Aorta (tissue), 5 donors: ENCODE measurements at regions not wholly inside any gene's neighbourhood (a gene's known extent, or its start where the extent isn't known, plus 50 kb on each side); places are given as distances from the start of the nearest gene placed in this dataset.

Experiments used
- ATAC-seq: fragments of 200-7000 bp; cut with Tn5 transposase; one replicate; pipeline ENCODE4 v1.9.1; 2022; ENCODE audit warnings: moderate library complexity; ENCODE audit not compliant: low FRiP score
- DNase-seq, 2 donors: peaks; one replicate each; pipeline ENCODE4 v3.0.0-alpha.2; 2020
- H3K27ac ChIP-seq, 2 donors: one replicate each; pipeline ENCODE4 v1.5.1; 2013; ENCODE audit warnings: low read length in 2 of 2, mild to moderate bottlenecking in 2 of 2, moderate library complexity in 2 of 2, control low read depth in 1 of 2, inconsistent platforms in 1 of 2, low read depth in 1 of 2
- H3K27me3 ChIP-seq, 2 donors: one replicate each; pipeline ENCODE4 v1.6.1; 2013; ENCODE audit warnings: control low read depth in 1 of 2, low read length in 1 of 2, mild to moderate bottlenecking in 1 of 2, moderate library complexity in 1 of 2; ENCODE audit not compliant: insufficient read depth in 2 of 2, control insufficient read depth in 1 of 2
- H3K36me3 ChIP-seq, 2 donors: one replicate each; pipeline ENCODE4 v1.6.1; 2013; ENCODE audit warnings: control low read depth in 1 of 2, low read length in 1 of 2, mild to moderate bottlenecking in 1 of 2; ENCODE audit not compliant: insufficient read depth in 2 of 2, control insufficient read depth in 1 of 2
- H3K4me1 ChIP-seq, 2 donors: one replicate each; pipeline ENCODE4 v1.6.1; 2013; ENCODE audit warnings: low read length in 2 of 2, control low read depth in 1 of 2, mild to moderate bottlenecking in 1 of 2, moderate library complexity in 1 of 2; ENCODE audit not compliant: insufficient read depth in 2 of 2, control insufficient read depth in 1 of 2
- H3K4me3 ChIP-seq, 2 donors: one replicate each; pipeline ENCODE4 v1.5.1; 2013; ENCODE audit warnings: low read length in 2 of 2, control low read depth in 1 of 2, mild to moderate bottlenecking in 1 of 2
- H3K9me3 ChIP-seq: one replicate; pipeline ENCODE4 v1.6.1; 2013; ENCODE audit warnings: mild to moderate bottlenecking, low read length; ENCODE audit not compliant: control insufficient read depth
- WGBS, 2 donors: extraction: QIAGEN DNeasy Blood & Tissue Kit; methylation state at CpG; one replicate each; pipeline ENCODE4 v1.1.7; 2013; 5-methylcytosine and 5-hydroxymethylcytosine counted together
- intact Hi-C, 2 donors: fragments of 100-400 bp; cut with DNase I; formaldehyde crosslinking; loops; one replicate each; pipeline versions ENCODE4 v1.14.2 to v1.15.0; 2022
- donor health status: healthy with polysubstance abuse.
- donor health status: Bipolar disorder and iron deficiency.
- donor health status: DM: no; HTN: no; CAD: no.
- donor health status: DM: no; HTN: no; CAD: no.
- donor health status: DM: yes; HTN: yes; CAD: no.

- ATAC-seq (no peak), DNase-seq (no peak)
- H3K9me3 ChIP-seq = no peaks in the 10 kb centered on the region
- no peaks in the 10 kb centered on the region for H3K4me1 ChIP-seq
- no peak overlapping the region for H3K27ac ChIP-seq
- no peaks in the 10 kb centered on the region for H3K36me3 ChIP-seq
- intact Hi-C loops = no loop called here
- 86 to 94% methylated on average over 4 of the region's 4 CpGs for whole genome bisulfite sequencing, 2 donors
- no peaks in the 10 kb centered on the region for H3K27me3 ChIP-seq
- no peak overlapping the region for H3K4me3 ChIP-seq
These were observed 116.2 kb downstream of the LCA5 start for GRCh38 chr6:79421001-79421411.

- H3K9me3 ChIP-seq = no peaks in the 10 kb centered on the region
- H3K27me3 ChIP-seq = no peaks in the 10 kb centered on the region
- no peaks in the 10 kb centered on the region for H3K4me1 ChIP-seq
- H3K36me3 ChIP-seq = no peaks in the 10 kb centered on the region
- ATAC-seq (no peak), DNase-seq (no peak)
- intact Hi-C loops = no loop called here
- H3K4me3 ChIP-seq = no peak overlapping the region
- H3K27ac ChIP-seq = no peak overlapping the region
- WGBS, 2 donors = 9 to 39% methylated on average over 1 of the region's 1 CpG
These were observed 117.2 kb downstream of the LCA5 start for GRCh38 chr6:79420054-79420453.

- no peak for ATAC-seq
- WGBS, 2 donors = 23 to 32% methylated on average over 2 of the region's 2 CpGs
- intact Hi-C loops = no loop called here
These were observed 120.3 kb downstream of the LCA5 start for GRCh38 chr6:79416931-79417330.

GRCh38 chr6:79413562-79414002 is 123.6 kb downstream of the LCA5 start:
- no peak for ATAC-seq
- Histone ChIP-seq H3K4me3 (no peak overlapping the region), H3K27me3 (no peaks in the 10 kb centered on the region), H3K36me3 (no peaks in the 10 kb centered on the region), H3K4me1 (no peaks in the 10 kb centered on the region), H3K9me3 (no peaks in the 10 kb centered on the region), H3K27ac (no peak overlapping the region)
- WGBS, 2 donors = 10 to 15% methylated on average over 2 of the region's 2 CpGs
- intact Hi-C loops = no loop called here
- DNase-seq = no peak

More at GRCh38 chr6:79416931-79417330, 120.3 kb downstream of the LCA5 start:
- no peaks in the 10 kb centered on the region for H3K36me3 ChIP-seq
- H3K27me3 ChIP-seq = no peaks in the 10 kb centered on the region
- H3K4me3 ChIP-seq = no peak overlapping the region
- DNase-seq = no peak
- H3K4me1 ChIP-seq = no peaks in the 10 kb centered on the region
- H3K9me3 ChIP-seq = no peaks in the 10 kb centered on the region
- no peak overlapping the region for H3K27ac ChIP-seq

GRCh38 chr6:79410806-79411205 is 126.4 kb downstream of the LCA5 start:
- 71 to 74% methylated on average over 2 of the region's 2 CpGs for WGBS, 2 donors

GRCh38 chr6:79408256-79408974 is 128.8 kb downstream of the LCA5 start:
- Histone ChIP-seq H3K9me3 (peaks cover 2% of the 10 kb centered on the region), H3K4me3 (no peak overlapping the region), H3K27me3 (no peaks in the 10 kb centered on the region), H3K4me1 (no peaks in the 10 kb centered on the region), H3K27ac (no peak overlapping the region), H3K36me3 (no peaks in the 10 kb centered on the region)
- DNase-seq = no peak
- 83 to 86% methylated on average over 7 of the region's 7 CpGs for WGBS, 2 donors
- ATAC-seq = no peak
- intact Hi-C loops = no loop called here

More at GRCh38 chr6:79410806-79411205, 126.4 kb downstream of the LCA5 start:
- no peak overlapping the region for H3K4me3 ChIP-seq
- H3K36me3 ChIP-seq = no peaks in the 10 kb centered on the region
- no peaks in the 10 kb centered on the region for H3K27me3 ChIP-seq
- H3K9me3 ChIP-seq = peaks cover 2% of the 10 kb centered on the region
- DNase-seq (no peak), ATAC-seq (no peak)
- H3K4me1 ChIP-seq = no peaks in the 10 kb centered on the region
- H3K27ac ChIP-seq = no peak overlapping the region
- intact Hi-C loops = no loop called here

GRCh38 chr6:79404677-79405076 is 132.6 kb downstream of the LCA5 start:
- WGBS, 2 donors = 82 to 94% methylated on average over 8 of the region's 8 CpGs
- H3K27me3 ChIP-seq = no peaks in the 10 kb centered on the region
- H3K4me1 ChIP-seq = no peaks in the 10 kb centered on the region
- no peak overlapping the region for H3K27ac ChIP-seq
- H3K4me3 ChIP-seq = no peak overlapping the region
- intact Hi-C loops = no loop called here
- H3K9me3 ChIP-seq = peaks cover 2% of the 10 kb centered on the region
- no peak for ATAC-seq
- no peaks in the 10 kb centered on the region for H3K36me3 ChIP-seq
- no peak for DNase-seq

- 87 to 91% methylated on average over 3 of the region's 3 CpGs for WGBS, 2 donors
- H3K4me3 ChIP-seq = no peak overlapping the region
- H3K27ac ChIP-seq = no peak overlapping the region
- intact Hi-C loops = no loop called here
- no peaks in the 10 kb centered on the region for H3K27me3 ChIP-seq
- H3K9me3 ChIP-seq = peaks cover 2% of the 10 kb centered on the region
- DNase-seq = no peak
- no peaks in the 10 kb centered on the region for H3K4me1 ChIP-seq
- no peaks in the 10 kb centered on the region for H3K36me3 ChIP-seq
- ATAC-seq = no peak
These were observed 133.0 kb downstream of the LCA5 start for GRCh38 chr6:79404261-79404660.

- H3K36me3 ChIP-seq = no peaks in the 10 kb centered on the region
- WGBS, 2 donors = 73 to 85% methylated on average over 1 of the region's 1 CpG
- no peaks in the 10 kb centered on the region for H3K4me1 ChIP-seq
- no peak for ATAC-seq
- H3K4me3 ChIP-seq = no peak overlapping the region
- no peak overlapping the region for H3K27ac ChIP-seq
- no peaks in the 10 kb centered on the region for H3K27me3 ChIP-seq
- intact Hi-C loops = no loop called here
- H3K9me3 ChIP-seq = peaks cover 2% of the 10 kb centered on the region
- DNase-seq = no peak
These were observed 133.7 kb downstream of the LCA5 start for GRCh38 chr6:79403563-79403962.
